SK-N-SH treated with all-trans-retinoic acid at 6 μM for 48 hours (cell line): ENCODE measurements at regions not wholly inside any gene's neighbourhood (a gene's known extent, or its start where the extent isn't known, plus 50 kb on each side); places are given as distances from the start of the nearest gene placed in this dataset.

Experiments
- ATAC-seq: fragments of 200-7000 bp; cut with Tn5 transposase; 3 replicates; pipeline ENCODE4 v1.9.1; 2020; ENCODE audit warnings: mild to moderate bottlenecking, moderate library complexity
- ARNTL ChIP-seq: fragments of 450-650 bp; formaldehyde crosslinking; IDR thresholded peaks from 2 replicates; pipeline ENCODE4 v1.5.0; 2020; ENCODE audit warnings: low read depth, mild to moderate bottlenecking, moderate library complexity, borderline replicate concordance
- BACH2 ChIP-seq: fragments of 250-450 bp; sonication (Bioruptor Pico); IDR thresholded peaks from 2 replicates; pipeline ENCODE4 v1.9.0; 2021; ENCODE audit warnings: mild to moderate bottlenecking, borderline replicate concordance
- CSDC2 ChIP-seq: fragments of 250-450 bp; sonication (Bioruptor Pico); IDR thresholded peaks from 2 replicates; pipeline ENCODE4 v1.5.0; 2020; ENCODE audit warnings: mild to moderate bottlenecking, moderate library complexity
- ESRRG ChIP-seq: fragments of 250-450 bp; sonication (Bioruptor Pico); IDR thresholded peaks from 2 replicates; pipeline ENCODE4 v1.6.1; 2021; ENCODE audit warnings: mild to moderate bottlenecking
- GLIS3 ChIP-seq: fragments of 250-450 bp; sonication (Bioruptor Pico); IDR thresholded peaks from 2 replicates; pipeline ENCODE4 v1.5.0; 2020; ENCODE audit warnings: mild to moderate bottlenecking, moderate library complexity
- OSR1 ChIP-seq: fragments of 250-450 bp; sonication (Bioruptor Pico); IDR thresholded peaks from 2 replicates; pipeline ENCODE4 v1.8.0; 2022; ENCODE audit warnings: moderate library complexity, mild to moderate bottlenecking, inconsistent platforms
- PATZ1 ChIP-seq: fragments of 250-450 bp; sonication (Bioruptor Pico); IDR thresholded peaks from 2 replicates; pipeline ENCODE4 v1.8.0; 2020; ENCODE audit warnings: mild to moderate bottlenecking, moderate library complexity, borderline replicate concordance
- PPARA ChIP-seq: fragments of 250-450 bp; sonication (Bioruptor Pico); IDR thresholded peaks from 2 replicates; pipeline ENCODE4 v1.5.0; 2020; ENCODE audit warnings: mild to moderate bottlenecking, borderline replicate concordance
- SNAI2 ChIP-seq: fragments of 250-450 bp; sonication (Bioruptor Pico); IDR thresholded peaks from 2 replicates; pipeline ENCODE4 v1.5.0; 2020; ENCODE audit warnings: mild to moderate bottlenecking, moderate library complexity
- TCF4 ChIP-seq: fragments of 250-450 bp; sonication (Bioruptor Pico); IDR thresholded peaks from 2 replicates; pipeline ENCODE4 v1.8.0; 2021; ENCODE audit warnings: mild to moderate bottlenecking, moderate library complexity, borderline replicate concordance
- TOX ChIP-seq: fragments of 250-450 bp; sonication (Bioruptor Pico); IDR thresholded peaks from 2 replicates; pipeline ENCODE4 v1.8.0; 2021; ENCODE audit warnings: mild to moderate bottlenecking, moderate library complexity, borderline replicate concordance
- TSHZ2 ChIP-seq: fragments of 250-450 bp; sonication (Bioruptor Pico); IDR thresholded peaks from 2 replicates; pipeline ENCODE4 v1.5.0; 2020; ENCODE audit warnings: mild to moderate bottlenecking, moderate library complexity
- ZC3H10 ChIP-seq: fragments of 250-450 bp; sonication (Bioruptor Pico); IDR thresholded peaks from 2 replicates; pipeline ENCODE4 v1.5.1; 2021; ENCODE audit warnings: mild to moderate bottlenecking, moderate library complexity
- ZFP3 ChIP-seq: fragments of 250-450 bp; sonication (Bioruptor Pico); IDR thresholded peaks from 2 replicates; pipeline ENCODE4 v1.5.0; 2020; ENCODE audit warnings: mild to moderate bottlenecking, moderate library complexity
- ZNF565 ChIP-seq: fragments of 450-650 bp; formaldehyde crosslinking; conservative IDR thresholded peaks from 2 replicates; pipeline ENCODE4 v1.5.0; 2020; ENCODE audit warnings: low read depth, mild to moderate bottlenecking, moderate library complexity
- TF ChIP-seq, protein P1 (sequence below): fragments of 250-450 bp; sonication (Bioruptor Pico); IDR thresholded peaks from 2 replicates; pipeline ENCODE4 v1.5.1; 2021; ENCODE audit warnings: mild to moderate bottlenecking, moderate library complexity

DNA sequence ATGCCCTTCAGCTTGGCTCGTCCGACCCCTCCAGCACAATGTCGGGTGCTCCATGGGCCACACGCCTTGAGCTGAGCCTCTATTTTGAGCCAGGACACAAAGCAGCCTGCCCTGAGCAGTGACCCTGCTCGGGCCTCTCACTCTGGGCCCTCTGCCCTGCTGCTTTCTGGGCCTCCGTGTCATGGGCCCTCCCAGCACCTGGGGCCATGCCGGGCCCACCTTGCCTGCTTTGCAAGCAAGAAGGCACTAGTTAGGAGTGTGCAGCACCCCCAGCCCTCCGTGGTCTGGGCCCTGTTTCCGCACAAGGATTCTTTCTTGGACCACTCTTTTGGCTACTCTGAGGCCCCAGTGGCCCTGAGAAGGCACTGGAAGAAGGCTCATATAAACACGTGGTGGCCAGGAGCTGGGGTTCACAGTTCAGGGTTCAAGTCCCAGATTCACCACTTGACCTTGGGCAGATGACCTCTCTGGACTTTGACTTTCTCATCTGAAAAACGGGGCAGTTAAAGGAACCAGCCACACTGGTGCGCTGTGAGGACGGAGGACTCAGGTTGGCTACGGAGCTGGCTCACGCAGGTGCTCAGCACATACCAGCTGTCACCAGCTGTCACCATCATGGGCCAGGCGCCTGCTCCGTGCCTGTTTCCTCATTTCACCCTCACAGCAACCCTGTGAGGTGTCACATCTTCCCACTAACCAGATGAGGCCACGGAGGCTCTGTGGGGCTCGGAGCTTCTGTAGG, 166.0 kb upstream of the GSE1 start:
- no peak for ATAC-seq
- TF ChIP-seq PATZ1 (CRISPR knock-in tag) (no peak), TOX (CRISPR knock-in tag) (no peak), ZFP3 (CRISPR knock-in tag) (no peak), ZC3H10 (CRISPR knock-in tag) (no peak), ESRRG (CRISPR knock-in tag) (no peak), OSR1 (CRISPR knock-in tag) (no peak), PPARA (no peak), SNAI2 (no peak), TSHZ2 (CRISPR knock-in tag) (no peak)
- TF ChIP-seq, protein P1, sequence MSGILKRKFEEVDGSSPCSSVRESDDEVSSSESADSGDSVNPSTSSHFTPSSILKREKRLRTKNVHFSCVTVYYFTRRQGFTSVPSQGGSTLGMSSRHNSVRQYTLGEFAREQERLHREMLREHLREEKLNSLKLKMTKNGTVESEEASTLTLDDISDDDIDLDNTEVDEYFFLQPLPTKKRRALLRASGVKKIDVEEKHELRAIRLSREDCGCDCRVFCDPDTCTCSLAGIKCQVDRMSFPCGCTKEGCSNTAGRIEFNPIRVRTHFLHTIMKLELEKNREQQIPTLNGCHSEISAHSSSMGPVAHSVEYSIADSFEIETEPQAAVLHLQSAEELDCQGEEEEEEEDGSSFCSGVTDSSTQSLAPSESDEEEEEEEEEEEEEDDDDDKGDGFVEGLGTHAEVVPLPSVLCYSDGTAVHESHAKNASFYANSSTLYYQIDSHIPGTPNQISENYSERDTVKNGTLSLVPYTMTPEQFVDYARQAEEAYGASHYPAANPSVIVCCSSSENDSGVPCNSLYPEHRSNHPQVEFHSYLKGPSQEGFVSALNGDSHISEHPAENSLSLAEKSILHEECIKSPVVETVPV, result no peak

DNA sequence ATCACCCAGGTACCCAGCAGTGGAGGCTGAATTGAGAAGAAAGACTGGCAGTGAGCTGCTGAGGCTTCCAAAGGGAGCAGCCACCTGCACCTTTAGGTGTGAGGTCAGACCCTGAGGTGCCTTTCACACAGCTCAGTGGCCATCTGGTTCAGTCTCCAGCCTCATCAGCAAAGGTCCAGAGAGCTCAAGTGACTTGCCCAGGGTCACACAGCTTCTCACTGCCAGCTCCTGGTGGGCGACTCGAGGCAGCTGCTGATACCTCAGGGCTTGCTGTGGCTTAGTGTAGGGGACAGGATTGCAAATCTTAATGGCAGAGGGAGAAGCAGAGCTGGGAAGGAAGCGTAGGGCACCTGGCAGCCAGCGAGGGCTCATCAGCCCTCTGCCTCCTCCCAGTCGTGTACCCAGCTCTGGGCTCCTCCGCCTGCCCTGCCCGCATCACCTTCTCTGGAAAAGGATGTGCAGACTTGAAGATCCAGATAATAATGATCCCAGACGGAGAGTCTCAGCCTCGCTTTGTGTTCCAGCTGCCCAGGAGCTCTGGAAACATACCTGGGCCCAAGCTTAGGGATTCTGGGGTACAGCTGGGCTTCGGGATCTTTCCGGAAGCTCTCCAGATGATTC, 165.3 kb upstream of the GSE1 start:
- no peak for ATAC-seq
- no peak for TF ChIP-seq PPARA

DNA sequence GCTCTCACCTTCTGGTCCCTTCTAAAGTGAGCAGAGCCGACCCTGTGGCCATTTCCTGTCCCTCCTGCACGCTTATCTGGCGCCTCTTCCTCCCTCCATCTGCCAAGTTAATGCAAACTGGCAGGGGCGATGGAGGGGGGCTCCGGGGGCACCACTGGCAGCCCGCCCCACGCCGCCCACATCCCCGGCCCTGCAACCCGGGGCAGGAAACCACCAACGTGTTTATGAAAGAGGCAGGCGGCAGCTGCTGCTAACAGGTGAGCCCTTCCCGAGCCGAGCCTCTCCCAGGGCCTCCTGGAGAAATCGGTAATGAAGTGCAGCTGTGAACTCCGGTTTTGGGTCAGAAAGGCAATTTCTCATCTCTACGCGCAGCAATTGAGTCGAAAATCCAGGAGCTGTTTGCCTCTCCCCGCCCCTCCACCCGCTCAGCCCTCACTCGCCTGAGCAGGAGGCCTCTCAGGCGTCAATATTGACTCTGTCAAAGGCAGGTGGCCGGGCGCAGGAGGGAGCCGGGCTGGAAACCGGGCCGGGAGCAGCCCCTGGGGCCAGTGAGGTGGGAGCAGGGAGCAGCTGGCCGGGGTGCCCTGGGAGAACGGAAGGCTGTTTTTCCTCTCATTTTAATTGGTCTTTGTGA, 164.4 kb upstream of the GSE1 start:
- ATAC-seq, result no peak; the same call in 2 of the 3 replicates
- TF ChIP-seq ESRRG (CRISPR knock-in tag), result no peak
- no peak for TF ChIP-seq TOX (CRISPR knock-in tag)
- no peak for TF ChIP-seq TSHZ2 (CRISPR knock-in tag)

DNA sequence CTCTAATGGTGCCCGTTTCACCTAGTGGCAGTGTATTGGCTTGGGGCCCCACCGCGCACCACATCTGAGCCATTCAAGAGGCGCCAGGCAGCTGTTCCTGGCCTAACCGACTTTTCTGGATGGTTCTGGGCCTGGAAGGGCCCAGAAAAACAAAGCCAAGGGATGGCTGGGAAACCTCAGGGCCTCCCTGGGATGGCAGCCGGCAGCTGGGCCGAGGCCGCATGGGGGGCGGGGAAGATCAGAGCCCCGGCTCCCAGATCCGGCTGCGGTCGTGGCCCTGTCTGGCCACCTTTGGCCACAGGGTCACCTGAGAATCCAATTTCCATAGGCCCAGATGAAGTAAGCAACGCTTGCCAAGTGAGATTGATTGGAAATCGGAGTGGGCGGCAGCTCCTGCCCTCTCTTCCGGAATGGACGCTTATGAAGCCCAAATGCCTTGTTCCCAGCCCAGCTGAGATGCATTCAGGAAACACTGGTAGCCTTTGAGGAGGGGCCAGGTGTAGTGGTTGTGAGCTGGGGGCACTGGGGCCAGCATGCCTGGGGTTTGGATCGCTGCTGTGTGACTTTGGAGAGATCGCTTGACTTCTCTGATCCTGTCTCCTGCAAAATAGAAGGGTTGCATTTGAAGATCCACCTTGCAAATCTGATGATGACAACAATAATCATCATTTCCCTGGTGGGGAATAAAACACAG, 163.8 kb upstream of the GSE1 start:
- no peak; the same call in 2 of the 3 replicates for ATAC-seq
- TF ChIP-seq BACH2 (CRISPR knock-in tag), result no peak
- no peak for TF ChIP-seq ESRRG (CRISPR knock-in tag)

- no peak for ATAC-seq
- TF ChIP-seq, protein P1, result no peak
- no peak for TF ChIP-seq CSDC2
- no peak for TF ChIP-seq ZC3H10 (CRISPR knock-in tag)
- no peak for TF ChIP-seq GLIS3 (CRISPR knock-in tag)
- no peak for TF ChIP-seq ARNTL (CRISPR knock-in tag)
- TF ChIP-seq ZNF565, result no peak
- no peak for TF ChIP-seq TSHZ2 (CRISPR knock-in tag)
- TF ChIP-seq TCF4 (CRISPR knock-in tag), result no peak
- no peak for TF ChIP-seq BACH2 (CRISPR knock-in tag)
- no peak for TF ChIP-seq ESRRG (CRISPR knock-in tag)
Observed at GRCh38 chr16:85449885-85450245, 163.3 kb upstream of the GSE1 start.
